T-cell (primary cell): ENCODE measurements at regions not wholly inside any gene's neighbourhood (a gene's known extent, or its start where the extent isn't known, plus 50 kb on each side); places are given as distances from the start of the nearest gene placed in this dataset.
"Not testable (repeated sequence)": the region's sequence is repeated elsewhere in the genome, so short reads cannot be mapped to it uniquely, and the experiment has no call there.

ENCODE experiments used
- ATAC-seq, 4 experiments: fragments of 200-7000 bp in 3 of 4; fragments of 150-1000 bp in 1 of 4; cut with Tn5 transposase; replicated peaks in 1 of 4; 1 replicate in 3 of 4; 2 replicates in 1 of 4; pipeline ENCODE4 v1.10.0; 2021; ENCODE audit warnings: moderate library complexity in 3 of 4, mild to moderate bottlenecking in 2 of 4, moderate number of reproducible peaks in 1 of 4
- CTCF ChIA-PET, 2 donors: fragments of 300-600 bp; sonication (Branson Sonifier 250); formaldehyde crosslinking; loops; one replicate each; lab custom pipeline; 2022; ENCODE audit warnings: antibody characterized with exemption in 2 of 2; lab: Charles Lee
- POLR2A ChIA-PET, 2 donors: fragments of 300-600 bp; sonication (Branson Sonifier 250); formaldehyde crosslinking; loops; one replicate each; lab custom pipeline; 2022; ENCODE audit warnings: antibody characterized with exemption in 2 of 2; lab: Charles Lee
- DNase-seq, 35 experiments: peaks; one replicate each; pipeline versions ENCODE4 v3.0.0 to v3.0.0-alpha.2; 2013 to 2023
- H3K27ac ChIP-seq: one replicate; pipeline ENCODE4 v1.5.1; 2013; ENCODE audit warnings: low read length
- H3K27me3 ChIP-seq, 2 experiments: replicated peaks in 1 of 2; 1 replicate in 1 of 2; 2 replicates in 1 of 2; pipeline versions ENCODE4 v1.6.1 to v1.7.0; 2013; ENCODE audit warnings: low read length in 1 of 2, mixed read lengths in 1 of 2; ENCODE audit not compliant: control insufficient read depth in 2 of 2, insufficient read depth in 2 of 2; ENCODE audit errors: extremely low read depth in 1 of 2
- H3K36me3 ChIP-seq, 2 donors: 1 replicate in 1 of 2; 2 replicates in 1 of 2; pipeline versions ENCODE4 v1.6.1 to v1.7.0; 2013; ENCODE audit warnings: low read length in 1 of 2; ENCODE audit not compliant: control insufficient read depth in 2 of 2, insufficient read depth in 1 of 2; ENCODE audit errors: extremely low read depth in 1 of 2
- H3K4me1 ChIP-seq, 2 experiments: 1 replicate in 1 of 2; 2 replicates in 1 of 2; pipeline versions ENCODE4 v1.6.1 to v1.7.0; 2013; ENCODE audit warnings: low read length in 2 of 2, mixed read lengths in 1 of 2; ENCODE audit not compliant: insufficient read depth in 2 of 2, control insufficient read depth in 1 of 2; ENCODE audit errors: extremely low read depth in 1 of 2
- H3K4me3 ChIP-seq, 2 donors: 1 replicate in 1 of 2; 2 replicates in 1 of 2; pipeline versions ENCODE4 v1.5.1 to v1.7.0; 2013; ENCODE audit warnings: mild to moderate bottlenecking in 2 of 2, low read length in 1 of 2, moderate library complexity in 1 of 2; ENCODE audit not compliant: control insufficient read depth in 1 of 2; ENCODE audit errors: extremely low read depth in 1 of 2
- H3K9me3 ChIP-seq: 2 replicates; pipeline ENCODE4 v1.7.0; 2013
- H3K27ac Mint-ChIP-seq, 2 donors: one replicate each; pipeline ENCODE4 v1.8.0; 2020 to 2021; ENCODE audit warnings: mild to moderate bottlenecking in 2 of 2, mixed read lengths in 2 of 2
- H3K27me3 Mint-ChIP-seq, 2 donors: one replicate each; pipeline ENCODE4 v1.8.0; 2021 to 2022; ENCODE audit warnings: mixed read lengths in 2 of 2
- H3K36me3 Mint-ChIP-seq: one replicate; pipeline ENCODE4 v1.8.0; 2021; ENCODE audit warnings: mixed read lengths
- H3K4me1 Mint-ChIP-seq, 3 donors: one replicate each; pipeline ENCODE4 v1.8.0; 2020 to 2022; ENCODE audit warnings: mixed read lengths in 3 of 3, mild to moderate bottlenecking in 1 of 3
- H3K4me3 Mint-ChIP-seq, 3 donors: one replicate each; pipeline ENCODE4 v1.8.0; 2020 to 2022; ENCODE audit warnings: mild to moderate bottlenecking in 3 of 3, mixed read lengths in 3 of 3, moderate library complexity in 3 of 3
- H3K9me3 Mint-ChIP-seq, 3 donors: one replicate each; pipeline ENCODE4 v1.8.0; 2020 to 2022; ENCODE audit warnings: mixed read lengths in 3 of 3
- WGBS: methylation state at CpG from one replicate; pipeline ENCODE4 v1.1.5; 2013; ENCODE audit warnings: missing lambda C conversion rate; ENCODE audit not compliant: insufficient coverage; 5-methylcytosine and 5-hydroxymethylcytosine counted together

DNA sequence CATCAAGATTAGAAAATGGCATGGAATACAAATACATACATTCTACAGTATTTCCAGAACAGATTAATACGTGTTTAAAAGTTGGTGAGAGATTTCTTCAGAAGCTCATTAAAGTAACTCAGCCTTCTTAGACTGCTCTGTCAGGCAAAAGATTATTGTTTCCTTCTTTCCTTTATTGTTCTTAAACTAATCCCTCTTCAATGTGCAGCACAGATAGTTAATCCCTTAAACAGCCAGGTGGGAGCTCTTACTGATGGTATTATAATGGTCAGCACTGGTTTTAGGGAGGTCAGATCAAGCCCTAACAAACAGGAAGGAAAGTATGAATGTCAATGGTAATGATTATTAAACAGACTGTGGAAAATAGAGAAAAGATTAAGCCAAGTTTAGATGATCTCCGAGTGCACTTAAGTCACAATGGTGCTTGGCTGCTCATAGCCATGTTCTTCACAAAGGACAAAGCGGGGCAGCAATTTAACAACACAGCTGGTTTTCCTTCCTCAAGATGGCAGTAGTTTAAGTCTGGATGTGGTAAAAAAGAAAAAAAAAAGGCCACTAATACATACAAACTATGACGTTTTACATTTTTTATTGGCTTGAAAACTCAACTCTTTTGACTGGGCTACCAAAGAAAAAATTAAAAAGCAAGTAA is 992.6 kb downstream of the PCDH9 start:
- POLR2A ChIA-PET, result interaction anchor here in 1 of 2 donors (0.5 to 0.6 kb wide), 2 partner anchors 206 to 364 kb away, joined by 3 read pairs; no protein-coding TSS in a partner anchor
- no peak for ATAC-seq
- no peaks in the 10 kb centered on the region for H3K36me3 Mint-ChIP-seq
- peaks cover 3 to 15% (median 6%) of the 10 kb centered on the region in 3 donors for H3K9me3 Mint-ChIP-seq
- H3K4me1 Mint-ChIP-seq, result no peaks in the 10 kb centered on the region
- no peak overlapping the region for H3K4me3 ChIP-seq
- no peak overlapping the region for H3K27ac Mint-ChIP-seq
- WGBS, result no CpG with 5 or more reads among the region's 4 CpGs
- H3K9me3 ChIP-seq, result no peaks in the 10 kb centered on the region
- no peaks in the 10 kb centered on the region for H3K36me3 ChIP-seq
- no peak for DNase-seq
- CTCF ChIA-PET, result no interaction called here
- no peaks in the 10 kb centered on the region for H3K27me3 Mint-ChIP-seq
- H3K4me3 Mint-ChIP-seq, result no peak overlapping the region
- no peaks in the 10 kb centered on the region for H3K27me3 ChIP-seq
- H3K27ac ChIP-seq, result no peak overlapping the region
- no peaks in the 10 kb centered on the region for H3K4me1 ChIP-seq

DNA sequence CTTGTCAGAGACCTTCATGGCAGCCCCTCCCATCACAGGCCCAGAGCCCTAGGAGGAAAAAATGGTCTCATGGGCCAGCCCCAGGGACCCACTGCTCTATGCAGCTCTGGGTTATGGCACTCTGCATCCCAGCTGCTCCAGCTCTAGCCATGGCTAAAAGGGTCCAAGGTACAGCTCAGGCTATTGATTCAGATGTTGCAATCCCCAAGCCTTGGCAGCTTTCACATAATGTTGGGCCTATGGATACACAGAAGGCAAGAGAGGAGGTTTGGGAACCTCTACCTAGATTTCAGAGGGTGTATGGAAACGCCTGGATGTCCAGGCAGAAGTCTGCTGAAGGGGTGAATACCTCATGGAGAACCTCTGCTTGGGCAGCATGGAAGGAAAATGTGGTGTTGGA is 996.0 kb downstream of the PCDH9 start:
- H3K4me1 ChIP-seq, result no peaks in the 10 kb centered on the region
- POLR2A ChIA-PET, result no interaction called here
- DNase-seq (no peak), ATAC-seq (no peak)
- no peaks in the 10 kb centered on the region for H3K36me3 ChIP-seq
- Mint-ChIP-seq H3K27ac (no peak overlapping the region), H3K9me3 (peaks cover 5 to 25% (median 12%) of the 10 kb centered on the region in 3 donors), H3K36me3 (no peaks in the 10 kb centered on the region), H3K4me3 (no peak overlapping the region), H3K27me3 (no peaks in the 10 kb centered on the region), H3K4me1 (no peaks in the 10 kb centered on the region)
- 20% methylated on average over 1 of the region's 1 CpG for WGBS
- no peak overlapping the region for H3K4me3 ChIP-seq
- no peaks in the 10 kb centered on the region for H3K9me3 ChIP-seq
- H3K27me3 ChIP-seq, result no peaks in the 10 kb centered on the region
- H3K27ac ChIP-seq, result no peak overlapping the region
- CTCF ChIA-PET, result no interaction called here

DNA sequence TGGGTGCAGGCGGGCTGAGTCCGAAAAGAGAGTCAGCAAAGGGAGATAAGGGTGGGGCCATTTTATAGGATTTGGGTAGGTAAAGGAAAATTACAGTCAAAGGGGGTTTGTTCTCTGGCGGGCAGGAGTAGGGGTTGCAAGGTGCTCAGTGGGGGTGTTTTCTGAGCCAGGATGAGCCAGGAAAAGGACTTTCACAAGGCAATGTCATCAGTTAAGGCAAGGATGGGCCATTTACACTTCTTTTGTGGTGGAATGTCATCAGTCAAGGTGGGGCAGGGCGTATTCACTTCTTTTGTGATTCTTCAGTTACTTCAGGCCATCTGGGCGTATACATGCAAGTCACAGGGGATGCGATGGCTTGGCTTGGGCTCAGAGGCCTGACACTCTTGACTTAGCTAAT is 998.2 kb downstream of the PCDH9 start:
- POLR2A ChIA-PET, H3K4me3 ChIP-seq, H3K36me3 ChIP-seq, H3K27me3 ChIP-seq, H3K4me1 Mint-ChIP-seq, DNase-seq, CTCF ChIA-PET, H3K27ac ChIP-seq, H3K9me3 ChIP-seq, H3K4me1 ChIP-seq, H3K36me3 Mint-ChIP-seq, H3K27me3 Mint-ChIP-seq, H3K4me3 Mint-ChIP-seq, H3K27ac Mint-ChIP-seq, ATAC-seq: not testable (repeated sequence)
- WGBS, result no CpG with 5 or more reads among the region's 6 CpGs
- peaks cover 5 to 31% (median 15%) of the 10 kb centered on the region in 3 donors for H3K9me3 Mint-ChIP-seq

DNA sequence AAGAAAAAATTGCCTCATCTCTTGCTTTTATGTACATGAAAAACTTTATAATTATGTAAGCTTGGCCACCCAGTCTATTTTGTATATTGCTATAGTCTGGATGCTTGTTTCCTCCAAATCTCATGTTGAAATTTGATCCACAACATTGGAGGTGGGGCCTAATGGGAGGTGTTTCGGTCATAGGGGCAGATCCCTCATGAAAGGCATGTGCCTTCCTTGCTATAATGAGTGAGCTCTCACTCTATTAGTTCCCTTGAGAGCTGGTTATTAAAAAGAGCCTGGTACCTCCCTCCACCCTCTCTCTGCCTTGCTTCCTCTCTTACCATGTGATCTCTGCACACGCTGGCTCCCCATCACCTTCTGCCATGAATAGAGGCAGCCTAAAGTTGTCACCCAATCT is 1005.1 kb downstream of the PCDH9 start:
- no peak overlapping the region for H3K4me3 ChIP-seq
- no peak overlapping the region for H3K27ac Mint-ChIP-seq
- no peaks in the 10 kb centered on the region for H3K9me3 ChIP-seq
- H3K4me1 Mint-ChIP-seq, result peaks cover 0 to 5% (median 0%) of the 10 kb centered on the region in 3 donors
- no peak for ATAC-seq
- 100% methylated on average over 1 of the region's 2 CpGs for WGBS
- CTCF ChIA-PET, result no interaction called here
- no peak overlapping the region for H3K4me3 Mint-ChIP-seq
- no peaks in the 10 kb centered on the region for H3K27me3 ChIP-seq
- H3K27ac ChIP-seq, result no peak overlapping the region
- H3K36me3 ChIP-seq, result no peaks in the 10 kb centered on the region
- H3K27me3 Mint-ChIP-seq, result no peaks in the 10 kb centered on the region
- POLR2A ChIA-PET, result no interaction called here
- H3K36me3 Mint-ChIP-seq, result no peaks in the 10 kb centered on the region
- H3K4me1 ChIP-seq, result no peaks in the 10 kb centered on the region
- peaks cover 3 to 21% (median 9%) of the 10 kb centered on the region in 3 donors for H3K9me3 Mint-ChIP-seq
- no peak for DNase-seq

DNA sequence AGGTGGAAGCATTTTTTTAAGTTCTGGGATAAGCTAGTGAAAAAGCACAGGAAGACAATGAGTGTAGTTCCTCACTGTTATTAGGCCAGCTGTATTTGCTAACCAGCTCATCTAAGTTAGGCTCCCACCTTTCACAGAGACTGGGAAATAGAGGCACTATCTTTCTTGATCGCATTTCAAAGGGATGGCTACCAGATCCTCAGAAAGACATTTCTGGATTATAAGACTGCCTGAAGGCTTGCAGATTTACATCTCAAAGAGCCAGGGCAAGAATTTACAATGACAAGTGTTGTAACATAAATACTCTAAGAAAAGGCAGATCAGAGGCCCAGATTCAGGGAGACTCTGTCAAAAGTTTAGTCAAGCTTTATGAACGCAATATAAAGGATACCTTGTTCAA is 1005.5 kb downstream of the PCDH9 start:
- Histone ChIP-seq H3K4me1 (no peaks in the 10 kb centered on the region), H3K9me3 (no peaks in the 10 kb centered on the region), H3K27ac (no peak overlapping the region), H3K4me3 (no peak overlapping the region), H3K36me3 (no peaks in the 10 kb centered on the region), H3K27me3 (no peaks in the 10 kb centered on the region)
- CTCF ChIA-PET, result no interaction called here
- Mint-ChIP-seq H3K9me3 (peaks cover 0 to 17% (median 5%) of the 10 kb centered on the region in 3 donors), H3K4me3 (no peak overlapping the region), H3K27me3 (no peaks in the 10 kb centered on the region), H3K27ac (no peak overlapping the region), H3K36me3 (no peaks in the 10 kb centered on the region), H3K4me1 (peaks cover 0 to 5% (median 0%) of the 10 kb centered on the region in 3 donors)
- POLR2A ChIA-PET, result no interaction called here
- WGBS, result 100% methylated on average over 1 of the region's 2 CpGs
- ATAC-seq (no peak), DNase-seq (no peak)

DNA sequence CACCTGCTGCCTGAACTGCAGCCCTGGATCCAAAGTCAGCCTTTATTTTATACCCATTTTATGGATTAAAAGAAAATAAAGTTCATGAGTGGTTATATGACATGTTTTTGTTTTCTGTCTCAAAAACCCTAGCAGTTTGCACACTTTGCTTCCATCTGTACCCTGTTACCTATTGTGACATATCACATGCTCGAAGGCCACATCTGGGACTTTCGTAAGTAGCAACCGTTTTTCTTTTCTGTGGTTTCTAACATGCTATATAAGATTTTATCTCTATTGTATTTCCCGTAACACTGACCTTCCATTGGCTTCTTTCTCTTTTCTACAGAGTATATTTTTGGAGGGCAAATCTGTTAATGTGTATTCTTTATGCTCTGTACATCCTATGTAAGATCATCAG is 1007.2 kb downstream of the PCDH9 start:
- H3K4me3 Mint-ChIP-seq, result no peak overlapping the region
- no peaks in the 10 kb centered on the region for H3K27me3 Mint-ChIP-seq
- no peaks in the 10 kb centered on the region for H3K9me3 ChIP-seq
- H3K4me1 Mint-ChIP-seq, result peaks cover 0 to 5% (median 0%) of the 10 kb centered on the region in 3 donors
- no peak overlapping the region for H3K4me3 ChIP-seq
- no peaks in the 10 kb centered on the region for H3K36me3 Mint-ChIP-seq
- ChIA-PET CTCF (no interaction called here), POLR2A (no interaction called here)
- H3K27ac Mint-ChIP-seq, result no peak overlapping the region
- no peaks in the 10 kb centered on the region for H3K36me3 ChIP-seq
- WGBS, result no CpG with 5 or more reads among the region's 4 CpGs
- H3K27me3 ChIP-seq, result no peaks in the 10 kb centered on the region
- DNase-seq, result no peak
- H3K27ac ChIP-seq, result no peak overlapping the region
- H3K4me1 ChIP-seq, result no peaks in the 10 kb centered on the region
- peaks cover 0 to 11% (median 8%) of the 10 kb centered on the region in 3 donors for H3K9me3 Mint-ChIP-seq
- no peak for ATAC-seq
